HG02642 (cell line): ENCODE measurements at regions not wholly inside any gene's neighbourhood (a gene's known extent, or its start where the extent isn't known, plus 50 kb on each side); places are given as distances from the start of the nearest gene placed in this dataset.
"Not testable (repeated sequence)": the region's sequence is repeated elsewhere in the genome, so short reads cannot be mapped to it uniquely, and the experiment has no call there.

Source experiments
- ATAC-seq: cut with Tn5 transposase; IDR thresholded peaks from one replicate; pipeline ENCODE4 v1.9.1; 2021; ENCODE audit warnings: mild to moderate bottlenecking; ENCODE audit not compliant: unreplicated experiment, poor library complexity

GRCh38 chr18:68391801-68392200, 323.1 kb downstream of the TMX3 start:
- no peak for ATAC-seq

- no peak for ATAC-seq
These were observed 327.7 kb downstream of the TMX3 start for GRCh38 chr18:68387246-68387645.

GRCh38 chr18:68383979-68384378, 330.9 kb downstream of the TMX3 start:
- ATAC-seq, result not testable (repeated sequence)

- no peak for ATAC-seq
These were observed 338.0 kb downstream of the TMX3 start for GRCh38 chr18:68376926-68377325.

GRCh38 chr18:68362907-68363306, 352.0 kb downstream of the TMX3 start:
- no peak for ATAC-seq

GRCh38 chr18:68355637-68356036, 359.3 kb downstream of the TMX3 start:
- ATAC-seq, result no peak

- no peak for ATAC-seq
These were observed 360.7 kb downstream of the TMX3 start for GRCh38 chr18:68354176-68354575.

- no peak for ATAC-seq
These were observed 372.8 kb downstream of the TMX3 start for GRCh38 chr18:68342039-68342659.

- ATAC-seq, result no peak
These were observed 374.3 kb downstream of the TMX3 start for GRCh38 chr18:68340606-68341005.

- no peak for ATAC-seq
These were observed 384.2 kb downstream of the TMX3 start for GRCh38 chr18:68330658-68331057.

GRCh38 chr18:68323921-68324320, 391.0 kb downstream of the TMX3 start:
- ATAC-seq, result no peak

- no peak for ATAC-seq
These were observed 398.3 kb downstream of the TMX3 start for GRCh38 chr18:68316636-68317035.

GRCh38 chr18:68314403-68314802, 400.5 kb downstream of the TMX3 start:
- no peak for ATAC-seq

- no peak for ATAC-seq
These were observed 413.5 kb downstream of the TMX3 start for GRCh38 chr18:68301441-68301840.

GRCh38 chr18:68299906-68300305, 415.0 kb downstream of the TMX3 start:
- ATAC-seq, result no peak

GRCh38 chr18:68298330-68298729, 416.6 kb downstream of the TMX3 start:
- ATAC-seq, result no peak

GRCh38 chr18:68288408-68288807, 426.5 kb downstream of the TMX3 start:
- ATAC-seq, result no peak

GRCh38 chr18:68284236-68284780, 430.6 kb downstream of the TMX3 start:
- no peak for ATAC-seq

- ATAC-seq, result no peak
These were observed 431.1 kb downstream of the TMX3 start for GRCh38 chr18:68283834-68284233.

- no peak for ATAC-seq
These were observed 432.7 kb downstream of the TMX3 start for GRCh38 chr18:68282232-68282631.

GRCh38 chr18:68275616-68276015, 439.3 kb downstream of the TMX3 start:
- no peak for ATAC-seq

GRCh38 chr18:68270017-68270416, 444.9 kb downstream of the TMX3 start:
- no peak for ATAC-seq
